Hepatocyte (in vitro differentiated cells): ENCODE measurements at regions not wholly inside any gene's neighbourhood (a gene's known extent, or its start where the extent isn't known, plus 50 kb on each side); places are given as distances from the start of the nearest gene placed in this dataset.

Experiments used
- EZH2phosphoT487 ChIP-seq: fragments of 200-600 bp; sonication (generic); IDR thresholded peaks from one replicate; pipeline ENCODE4 v1.6.1; 2018; ENCODE audit warnings: antibody characterized with exemption, mild to moderate bottlenecking, low read depth, moderate library complexity; ENCODE audit not compliant: unreplicated experiment, severe bottlenecking
- TF ChIP-seq, protein P1 (sequence below): fragments of 200-600 bp; sonication (generic); IDR thresholded peaks from 2 replicates; pipeline ENCODE4 v1.5.1; 2016; ENCODE audit warnings: antibody characterized with exemption, mild to moderate bottlenecking; ENCODE audit not compliant: poor library complexity

DNA sequence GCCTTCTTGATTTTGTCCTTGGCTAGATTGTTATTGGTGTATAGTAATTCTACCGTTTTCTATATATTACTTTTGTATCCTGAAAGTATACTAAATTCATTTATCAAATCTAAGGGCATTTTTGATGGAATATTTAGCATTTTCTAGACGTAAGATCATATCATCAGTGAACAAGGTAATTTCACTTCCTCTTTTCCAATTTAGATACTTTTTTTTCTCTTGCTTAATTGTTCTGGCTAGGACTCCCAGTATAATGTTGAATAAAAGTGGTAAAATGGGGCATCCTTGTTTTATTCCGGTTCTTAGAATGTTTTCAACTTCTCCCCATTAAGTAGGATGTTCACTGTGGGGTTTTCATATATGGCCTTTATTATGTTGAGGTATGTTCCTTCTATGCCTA, 260.7 kb downstream of the POLR1F start:
- TF ChIP-seq EZH2phosphoT487: no peak
- TF ChIP-seq, protein P1, sequence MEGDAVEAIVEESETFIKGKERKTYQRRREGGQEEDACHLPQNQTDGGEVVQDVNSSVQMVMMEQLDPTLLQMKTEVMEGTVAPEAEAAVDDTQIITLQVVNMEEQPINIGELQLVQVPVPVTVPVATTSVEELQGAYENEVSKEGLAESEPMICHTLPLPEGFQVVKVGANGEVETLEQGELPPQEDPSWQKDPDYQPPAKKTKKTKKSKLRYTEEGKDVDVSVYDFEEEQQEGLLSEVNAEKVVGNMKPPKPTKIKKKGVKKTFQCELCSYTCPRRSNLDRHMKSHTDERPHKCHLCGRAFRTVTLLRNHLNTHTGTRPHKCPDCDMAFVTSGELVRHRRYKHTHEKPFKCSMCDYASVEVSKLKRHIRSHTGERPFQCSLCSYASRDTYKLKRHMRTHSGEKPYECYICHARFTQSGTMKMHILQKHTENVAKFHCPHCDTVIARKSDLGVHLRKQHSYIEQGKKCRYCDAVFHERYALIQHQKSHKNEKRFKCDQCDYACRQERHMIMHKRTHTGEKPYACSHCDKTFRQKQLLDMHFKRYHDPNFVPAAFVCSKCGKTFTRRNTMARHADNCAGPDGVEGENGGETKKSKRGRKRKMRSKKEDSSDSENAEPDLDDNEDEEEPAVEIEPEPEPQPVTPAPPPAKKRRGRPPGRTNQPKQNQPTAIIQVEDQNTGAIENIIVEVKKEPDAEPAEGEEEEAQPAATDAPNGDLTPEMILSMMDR: no peak
